ENCODE measurements at regions not wholly inside any gene's neighbourhood (a gene's known extent, or its start where the extent isn't known, plus 50 kb on each side); places are given as distances from the start of the nearest gene placed in this dataset.

DNA sequence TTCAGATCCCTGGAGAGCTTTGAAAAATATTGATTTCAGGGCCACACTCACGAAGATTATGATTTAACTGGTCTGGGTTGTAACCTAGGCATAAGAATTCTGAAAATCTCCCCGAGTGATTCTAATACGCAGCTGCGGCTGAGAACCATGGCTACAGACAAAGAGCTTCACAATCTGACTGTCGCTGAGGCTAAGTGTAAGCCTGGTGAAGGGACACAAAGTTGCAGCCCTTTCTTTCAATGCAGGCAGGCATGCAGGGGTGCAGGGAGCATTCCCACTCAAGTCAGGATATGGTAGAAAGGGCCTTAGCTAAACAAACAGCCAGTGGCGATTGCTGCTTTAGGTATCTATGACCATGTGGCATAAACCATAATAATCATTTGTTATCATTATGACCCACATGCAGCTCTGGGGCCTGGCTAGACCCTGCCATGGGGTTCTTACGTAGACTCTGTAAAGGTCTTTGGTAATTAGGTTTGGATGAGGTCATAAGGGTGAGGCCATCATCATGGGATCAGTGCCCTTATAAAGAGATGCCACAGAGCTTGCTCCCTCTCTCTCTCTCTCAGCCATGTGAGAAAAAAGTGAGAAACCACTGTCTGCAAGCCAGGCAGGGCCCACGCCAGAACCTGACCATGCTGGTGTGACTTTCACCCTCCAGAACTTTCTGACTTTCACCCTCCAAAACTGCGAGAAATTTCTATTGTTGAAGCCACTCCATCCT is 88.4 kb upstream of the LANCL2 start:
- TF ChIP-seq, protein P1, sequence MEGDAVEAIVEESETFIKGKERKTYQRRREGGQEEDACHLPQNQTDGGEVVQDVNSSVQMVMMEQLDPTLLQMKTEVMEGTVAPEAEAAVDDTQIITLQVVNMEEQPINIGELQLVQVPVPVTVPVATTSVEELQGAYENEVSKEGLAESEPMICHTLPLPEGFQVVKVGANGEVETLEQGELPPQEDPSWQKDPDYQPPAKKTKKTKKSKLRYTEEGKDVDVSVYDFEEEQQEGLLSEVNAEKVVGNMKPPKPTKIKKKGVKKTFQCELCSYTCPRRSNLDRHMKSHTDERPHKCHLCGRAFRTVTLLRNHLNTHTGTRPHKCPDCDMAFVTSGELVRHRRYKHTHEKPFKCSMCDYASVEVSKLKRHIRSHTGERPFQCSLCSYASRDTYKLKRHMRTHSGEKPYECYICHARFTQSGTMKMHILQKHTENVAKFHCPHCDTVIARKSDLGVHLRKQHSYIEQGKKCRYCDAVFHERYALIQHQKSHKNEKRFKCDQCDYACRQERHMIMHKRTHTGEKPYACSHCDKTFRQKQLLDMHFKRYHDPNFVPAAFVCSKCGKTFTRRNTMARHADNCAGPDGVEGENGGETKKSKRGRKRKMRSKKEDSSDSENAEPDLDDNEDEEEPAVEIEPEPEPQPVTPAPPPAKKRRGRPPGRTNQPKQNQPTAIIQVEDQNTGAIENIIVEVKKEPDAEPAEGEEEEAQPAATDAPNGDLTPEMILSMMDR (IDR thresholded peaks at IDR 0.05; ENCODE audit: low read depth, low read length): no peak
- CTCF ChIA-PET: interaction anchor here (0.5 to 14.4 kb wide), 5 partner anchors 138 to 687 kb away, joined by 3 to 204 read pairs (median 4); partner anchors contain the start of gene NIPSNAP2
- no peak overlapping the region for H3K4me3 ChIP-seq (ENCODE audit: low read depth, low read length)
- peaks cover 40% of the 10 kb centered on the region for H3K27me3 ChIP-seq (ENCODE audit: control insufficient read depth, insufficient read depth, low read length)
- POLR2A ChIA-PET: no interaction called here
- H3K9me3 ChIP-seq (ENCODE audit: control insufficient read depth, insufficient read depth, low read length): no peaks in the 10 kb centered on the region
- H3K27ac ChIP-seq (ENCODE audit: low read depth, low read length): no peak overlapping the region
- DNase-seq (ENCODE audit: low read depth, low spot score): no peak

DNA sequence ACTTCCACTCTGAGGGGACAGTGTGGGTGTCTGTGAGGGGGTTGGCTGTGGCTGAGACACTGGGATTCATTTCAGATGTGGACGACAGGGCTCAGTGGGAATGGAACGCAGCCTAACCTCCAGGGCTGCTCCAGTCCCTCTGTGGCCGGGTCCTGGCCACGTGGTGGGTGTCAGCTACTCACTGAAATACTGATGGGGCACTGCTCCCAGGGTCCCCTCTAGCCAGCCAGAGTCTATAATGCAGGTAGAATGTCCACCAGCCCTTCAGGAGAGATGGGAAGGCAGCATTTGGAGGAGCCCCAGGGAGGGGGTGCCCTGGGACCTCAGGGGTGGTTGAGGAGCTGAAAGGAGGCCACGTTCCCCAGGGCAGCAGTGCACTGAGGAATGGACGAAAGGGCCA is 87.2 kb upstream of the LANCL2 start:
- TF ChIP-seq, protein P1 (IDR thresholded peaks at IDR 0.05; ENCODE audit: low read depth, low read length): no peak
- no peak overlapping the region for H3K27ac ChIP-seq (ENCODE audit: low read depth, low read length)
- no peaks in the 10 kb centered on the region for H3K9me3 ChIP-seq (ENCODE audit: control insufficient read depth, insufficient read depth, low read length)
- CTCF ChIA-PET: interaction anchor here (1.3 to 14.4 kb wide), 3 partner anchors 136 to 504 kb away, joined by 3 to 204 read pairs (median 29); no protein-coding TSS in a partner anchor
- no peak for DNase-seq (ENCODE audit: low read depth, low spot score)
- no peak overlapping the region for H3K4me3 ChIP-seq (ENCODE audit: low read depth, low read length)
- peaks cover 34% of the 10 kb centered on the region for H3K27me3 ChIP-seq (ENCODE audit: control insufficient read depth, insufficient read depth, low read length)
- POLR2A ChIA-PET: no interaction called here

DNA sequence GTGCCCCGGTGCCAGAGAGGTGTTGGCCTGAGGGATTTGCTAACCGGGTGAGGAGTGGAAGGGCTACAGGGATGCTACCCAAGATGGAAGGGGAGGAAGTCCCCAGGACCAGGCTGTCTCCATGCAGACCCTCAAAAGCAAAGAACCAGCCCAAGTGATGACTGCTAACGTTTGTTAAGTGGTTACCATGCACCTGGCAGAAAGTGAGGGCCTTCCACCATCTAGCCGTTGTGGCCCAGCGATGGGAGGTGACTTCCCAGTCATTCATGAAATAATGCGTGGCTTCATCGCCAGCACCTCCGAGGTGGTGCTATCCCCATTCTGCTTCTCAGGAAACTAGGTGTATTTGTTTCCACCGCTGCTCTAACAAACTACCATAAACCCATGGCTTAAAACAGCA is 86.8 kb upstream of the LANCL2 start:
- TF ChIP-seq, protein P1 (IDR thresholded peaks at IDR 0.05; ENCODE audit: low read depth, low read length): no peak
- no peak for DNase-seq (ENCODE audit: low read depth, low spot score)
- no peak overlapping the region for H3K4me3 ChIP-seq (ENCODE audit: low read depth, low read length)
- peaks cover 30% of the 10 kb centered on the region for H3K27me3 ChIP-seq (ENCODE audit: control insufficient read depth, insufficient read depth, low read length)
- no peaks in the 10 kb centered on the region for H3K9me3 ChIP-seq (ENCODE audit: control insufficient read depth, insufficient read depth, low read length)
- H3K27ac ChIP-seq (ENCODE audit: low read depth, low read length): no peak overlapping the region
- POLR2A ChIA-PET: no interaction called here
- CTCF ChIA-PET: interaction anchor here (1.3 to 14.4 kb wide), 3 partner anchors 136 to 504 kb away, joined by 3 to 204 read pairs (median 29); no protein-coding TSS in a partner anchor

DNA sequence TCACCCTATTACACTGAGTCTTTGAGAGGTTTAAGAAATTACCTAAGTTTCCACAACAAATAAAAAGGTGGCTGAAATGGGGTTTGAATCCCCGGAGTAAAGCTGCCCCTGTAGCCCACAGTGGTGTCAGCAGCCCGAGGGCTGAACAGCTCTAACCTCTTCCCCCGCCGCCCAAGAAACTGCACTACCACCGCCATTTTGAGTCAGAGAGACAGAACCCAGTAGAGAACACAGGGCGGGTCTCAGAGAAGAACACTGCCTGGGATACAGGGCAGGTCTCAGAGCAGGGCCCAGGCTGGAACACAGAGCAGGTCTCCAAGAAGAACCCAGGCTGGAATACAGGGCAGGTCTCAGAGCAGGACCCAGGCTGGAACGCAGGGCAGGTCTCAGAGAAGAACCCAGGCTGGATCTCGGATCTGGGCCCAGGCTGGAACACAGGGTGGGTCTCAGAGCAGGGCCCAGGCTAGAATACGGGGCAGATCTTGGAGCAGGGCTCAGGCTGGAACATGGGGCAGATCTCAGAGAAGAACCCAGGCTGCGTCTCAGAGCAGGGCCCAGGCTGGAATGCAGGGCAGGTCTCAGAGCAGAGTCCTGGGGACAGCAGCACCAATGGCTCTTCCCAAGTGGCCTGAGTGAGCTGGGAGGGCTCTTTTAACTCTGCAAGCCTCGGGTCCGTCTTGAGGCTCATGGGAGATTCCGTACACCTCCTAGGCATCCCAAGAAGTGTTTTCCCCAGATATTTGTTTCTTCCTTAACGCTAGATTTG is 85.9 kb upstream of the LANCL2 start:
- peaks cover 27% of the 10 kb centered on the region for H3K27me3 ChIP-seq (ENCODE audit: control insufficient read depth, insufficient read depth, low read length)
- no peaks in the 10 kb centered on the region for H3K9me3 ChIP-seq (ENCODE audit: control insufficient read depth, insufficient read depth, low read length)
- POLR2A ChIA-PET: interaction anchor here (0.7 kb wide), 1 partner anchor 600 kb away, joined by 3 read pairs; no protein-coding TSS in a partner anchor

More for the DNA sequence above, 85.9 kb upstream of the LANCL2 start:
- Histone ChIP-seq H3K27ac (ENCODE audit: low read depth, low read length) (no peak overlapping the region), H3K4me3 (ENCODE audit: low read depth, low read length) (no peak overlapping the region)
- CTCF ChIA-PET: interaction anchor here (0.5 to 14.4 kb wide), 28 partner anchors 8 to 813 kb away, joined by 3 to 204 read pairs (median 6); partner anchors contain the start of gene PHKG1
- TF ChIP-seq, protein P1 (IDR thresholded peaks at IDR 0.05; ENCODE audit: low read depth, low read length): no peak
- no peak for DNase-seq (ENCODE audit: low read depth, low spot score)
